Dendritic cell treated with granulocyte-macrophage colony-stimulating factor and Interleukin-4, amounts not matched to agents 40 ng/mL and 50 ng/mL, for 4 days (primary cell): ENCODE measurements at regions not wholly inside any gene's neighbourhood (a gene's known extent, or its start where the extent isn't known, plus 50 kb on each side); places are given as distances from the start of the nearest gene placed in this dataset.

Experiments
- H3K27ac Mint-ChIP-seq: one replicate; pipeline ENCODE4 v1.8.0; 2022; ENCODE audit warnings: mild to moderate bottlenecking, mixed read lengths
- H3K27me3 Mint-ChIP-seq: one replicate; pipeline ENCODE4 v1.8.0; 2022; ENCODE audit warnings: mild to moderate bottlenecking, mixed read lengths
- H3K36me3 Mint-ChIP-seq: one replicate; pipeline ENCODE4 v1.8.0; 2022; ENCODE audit warnings: low read depth, mixed read lengths
- H3K4me1 Mint-ChIP-seq: one replicate; pipeline ENCODE4 v1.8.0; 2022; ENCODE audit warnings: low read depth, mixed read lengths
- H3K4me3 Mint-ChIP-seq: one replicate; pipeline ENCODE4 v1.8.0; 2022; ENCODE audit warnings: mild to moderate bottlenecking, moderate library complexity, mixed read lengths
- H3K9me3 Mint-ChIP-seq: one replicate; pipeline ENCODE4 v1.8.0; 2022; ENCODE audit warnings: mixed read lengths
- intact Hi-C: fragments of 100-400 bp; cut with micrococcal nuclease; formaldehyde crosslinking; loops from one replicate; pipeline ENCODE4 v1.15.0; 2022

DNA sequence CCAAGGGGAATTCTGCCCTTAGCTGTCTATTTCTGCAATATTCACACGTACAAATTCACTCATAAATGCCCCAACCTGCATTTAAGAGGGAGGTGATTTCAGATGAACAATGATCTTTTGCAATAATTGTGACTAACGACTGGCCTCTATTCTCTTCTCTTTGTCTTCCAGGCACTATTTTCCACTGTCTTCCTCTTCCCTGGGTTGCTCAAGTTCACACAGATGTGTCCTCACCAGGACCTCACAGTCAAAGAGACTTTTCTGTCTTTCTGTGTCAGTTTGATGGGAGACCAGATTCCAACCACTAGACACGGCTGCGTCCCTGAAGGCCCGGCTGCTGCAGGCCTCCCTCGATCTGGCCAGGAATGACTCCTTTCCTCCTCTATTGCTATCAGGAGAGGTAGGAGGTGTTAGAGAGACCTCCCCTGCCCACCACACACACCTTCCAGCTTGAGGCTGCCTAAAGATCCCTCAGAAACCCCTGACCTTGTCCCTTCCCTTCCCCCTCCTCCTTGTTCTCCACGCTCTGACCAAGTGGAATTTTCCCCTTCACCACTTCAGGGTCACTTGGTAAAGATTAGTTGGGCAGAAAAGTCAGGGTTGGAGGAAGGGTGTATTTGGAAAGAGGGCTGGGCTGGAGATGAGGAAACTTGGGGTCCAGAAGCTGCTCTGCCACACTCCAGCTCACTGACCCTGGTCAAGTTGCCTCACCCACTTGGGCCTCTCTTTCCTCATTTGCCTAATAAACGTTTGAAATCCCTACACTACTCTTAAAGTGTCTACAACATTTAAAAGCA lies 109.2 kb upstream of the COPS8 start:
- Mint-ChIP-seq H3K36me3 (no peaks in the 10 kb centered on the region), H3K4me3 (no peak overlapping the region), H3K27me3 (peaks cover 31% of the 10 kb centered on the region), H3K9me3 (no peaks in the 10 kb centered on the region), H3K4me1 (peaks cover 52% of the 10 kb centered on the region), H3K27ac (no peak overlapping the region)
- intact Hi-C loops = no loop called here

DNA sequence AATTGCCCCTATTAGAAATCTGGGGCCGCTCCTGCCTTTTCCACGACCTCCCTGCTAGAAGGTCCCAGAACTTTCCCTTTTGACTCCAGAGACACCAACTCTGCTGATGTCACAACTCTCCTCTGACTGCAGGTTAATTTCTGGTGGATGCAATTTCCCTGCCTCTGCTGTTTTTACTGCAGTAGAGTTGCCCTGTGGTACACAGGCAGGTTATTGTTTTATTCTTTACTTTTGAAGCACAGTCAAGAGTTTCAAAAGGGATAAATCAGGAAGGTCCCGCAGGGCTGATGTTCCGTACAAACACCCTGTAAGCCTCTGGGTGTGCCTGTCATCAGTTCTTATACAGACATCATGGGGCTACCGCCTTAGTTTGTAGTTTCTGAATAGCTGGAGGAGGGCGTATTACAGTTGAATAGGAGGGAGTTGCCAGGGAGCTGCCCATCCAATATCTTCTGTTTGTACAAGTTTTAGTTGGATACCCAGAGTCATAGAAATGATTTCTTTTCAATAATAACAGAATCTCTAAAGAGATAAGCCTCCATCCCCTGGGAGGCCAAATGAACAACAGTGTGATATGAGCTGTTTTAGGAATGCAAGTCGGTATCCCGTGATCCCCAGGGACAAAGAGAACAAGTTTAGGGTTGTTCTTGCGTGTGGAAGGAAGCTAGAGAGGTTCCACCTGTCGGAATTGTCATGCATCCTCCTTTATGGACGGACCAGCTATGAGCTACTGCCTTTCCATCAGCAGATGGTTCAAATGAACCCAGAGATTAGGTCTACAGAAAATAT lies 108.4 kb upstream of the COPS8 start:
- Mint-ChIP-seq H3K36me3 (no peaks in the 10 kb centered on the region), H3K4me1 (peaks cover 49% of the 10 kb centered on the region), H3K27me3 (peaks cover 34% of the 10 kb centered on the region), H3K9me3 (peaks cover under 1% of the 10 kb centered on the region), H3K4me3 (no peak overlapping the region), H3K27ac (no peak overlapping the region)
- intact Hi-C loops = no loop called here

DNA sequence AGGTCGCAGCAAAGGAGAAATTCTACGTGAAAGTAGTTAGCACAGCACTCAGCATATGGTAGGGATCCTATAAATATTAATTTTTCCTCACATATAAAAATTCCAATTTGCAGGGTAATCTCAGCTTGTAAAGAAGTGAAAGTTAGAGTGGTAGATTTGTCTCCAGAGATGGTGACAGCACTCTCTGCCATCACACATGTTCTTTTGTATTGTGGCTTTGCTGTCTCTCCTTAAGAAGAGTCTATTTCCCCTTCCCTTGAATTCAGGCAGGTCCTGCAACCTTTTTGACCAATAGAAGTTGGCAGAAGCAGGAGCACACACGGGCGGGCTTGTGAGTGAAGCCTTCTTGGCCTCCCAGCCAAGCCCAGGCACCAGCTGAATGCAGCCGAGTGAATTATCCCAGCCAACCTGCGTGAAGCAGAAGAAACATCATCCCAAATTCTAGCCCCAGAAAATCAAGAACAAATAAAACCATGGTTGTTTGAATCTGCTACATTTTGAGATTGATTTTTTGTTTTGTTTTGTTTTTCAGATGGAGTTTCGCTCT lies 107.8 kb upstream of the COPS8 start:
- intact Hi-C loops = no loop called here
- H3K4me3 Mint-ChIP-seq = no peak overlapping the region
- H3K9me3 Mint-ChIP-seq = peaks cover 7% of the 10 kb centered on the region
- no peak overlapping the region for H3K27ac Mint-ChIP-seq
- H3K4me1 Mint-ChIP-seq = peaks cover 42% of the 10 kb centered on the region
- no peaks in the 10 kb centered on the region for H3K36me3 Mint-ChIP-seq
- peaks cover 31% of the 10 kb centered on the region for H3K27me3 Mint-ChIP-seq

DNA sequence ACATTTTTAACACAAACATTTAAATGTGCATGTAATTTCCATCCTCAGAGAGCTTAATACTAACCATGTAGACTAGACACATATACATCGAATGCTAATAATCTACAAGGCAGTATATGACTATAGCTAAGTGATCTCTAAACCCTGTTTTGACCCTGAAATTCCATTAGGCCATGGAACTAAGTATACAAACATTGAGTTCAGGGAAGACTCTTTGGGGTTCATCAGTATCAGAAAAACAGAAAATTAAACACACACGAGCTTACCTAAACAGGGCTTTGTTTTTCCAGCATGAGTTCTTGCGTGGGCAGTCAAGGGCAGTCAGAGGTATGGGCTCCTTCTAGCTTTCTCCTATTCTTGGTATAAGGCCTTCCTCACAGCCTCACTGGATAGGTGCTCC lies 106.0 kb upstream of the COPS8 start:
- no peak overlapping the region for H3K27ac Mint-ChIP-seq
- no peak overlapping the region for H3K4me3 Mint-ChIP-seq
- peaks cover 28% of the 10 kb centered on the region for H3K27me3 Mint-ChIP-seq
- intact Hi-C loops = no loop called here
- peaks cover 26% of the 10 kb centered on the region for H3K4me1 Mint-ChIP-seq
- peaks cover 17% of the 10 kb centered on the region for H3K9me3 Mint-ChIP-seq
- H3K36me3 Mint-ChIP-seq = no peaks in the 10 kb centered on the region

DNA sequence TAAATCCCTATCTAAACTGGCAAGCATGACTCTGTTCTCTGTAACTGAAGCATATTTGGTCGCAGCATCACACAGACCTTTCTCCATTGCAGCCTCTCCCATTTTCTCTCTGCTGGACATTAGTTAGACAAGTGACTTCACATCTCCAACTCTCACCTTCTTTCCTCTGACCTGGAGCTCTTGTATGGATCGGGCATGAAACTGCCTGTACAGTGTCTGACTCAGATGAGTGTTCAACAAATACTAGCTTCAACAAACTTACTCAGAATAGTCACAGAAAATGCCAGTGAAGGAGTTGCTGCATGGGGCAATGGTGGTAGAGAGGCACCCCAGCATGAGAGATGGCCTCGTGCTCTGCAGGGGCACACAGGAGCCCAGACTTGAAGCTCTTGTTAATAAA lies 104.7 kb upstream of the COPS8 start:
- Mint-ChIP-seq H3K27me3 (peaks cover 25% of the 10 kb centered on the region), H3K9me3 (peaks cover 17% of the 10 kb centered on the region), H3K4me3 (no peak overlapping the region), H3K4me1 (peaks cover 13% of the 10 kb centered on the region), H3K27ac (no peak overlapping the region), H3K36me3 (no peaks in the 10 kb centered on the region)
- intact Hi-C loops = no loop called here

DNA sequence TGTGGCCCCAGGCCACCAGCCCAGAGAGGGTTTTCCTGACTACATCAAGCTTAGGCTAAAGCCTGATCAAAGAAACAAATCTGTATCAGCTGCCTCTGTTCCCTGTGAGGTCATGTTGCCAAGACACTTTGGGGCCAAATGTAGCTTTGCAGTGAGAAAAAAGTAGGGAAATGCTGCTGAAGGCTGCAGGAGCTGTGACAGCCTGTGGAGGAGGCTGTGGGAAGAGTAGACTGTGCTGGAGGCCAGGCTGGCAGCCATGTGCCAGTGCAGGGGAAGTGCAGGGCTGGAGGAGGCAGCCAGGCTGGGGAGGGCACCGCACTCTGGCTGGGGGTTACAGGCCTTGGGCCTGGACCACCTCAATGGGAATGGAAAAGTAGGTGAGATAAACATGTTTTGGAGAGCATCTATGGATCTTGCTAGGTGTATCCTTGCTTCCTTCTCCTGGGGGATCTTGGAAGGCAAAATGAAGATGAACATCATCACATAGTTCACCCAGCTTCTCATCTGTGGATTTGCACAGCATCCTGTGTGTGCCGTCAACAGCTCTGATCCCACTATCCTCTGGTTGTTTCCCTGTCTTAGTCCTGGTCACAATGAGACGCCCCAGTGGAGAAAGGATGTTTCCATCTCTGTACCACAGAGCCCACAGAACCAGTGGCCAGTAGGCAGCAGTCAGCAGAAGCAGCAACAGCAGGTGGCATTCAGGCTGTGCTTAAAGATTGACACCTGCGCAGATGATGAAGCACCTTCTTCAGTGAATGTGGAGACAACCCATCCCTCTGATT lies 103.8 kb upstream of the COPS8 start:
- Mint-ChIP-seq H3K36me3 (no peaks in the 10 kb centered on the region), H3K9me3 (peaks cover 17% of the 10 kb centered on the region), H3K27ac (no peak overlapping the region), H3K4me1 (peaks cover 4% of the 10 kb centered on the region), H3K4me3 (no peak overlapping the region), H3K27me3 (peaks cover 22% of the 10 kb centered on the region)
- intact Hi-C loops = no loop called here

DNA sequence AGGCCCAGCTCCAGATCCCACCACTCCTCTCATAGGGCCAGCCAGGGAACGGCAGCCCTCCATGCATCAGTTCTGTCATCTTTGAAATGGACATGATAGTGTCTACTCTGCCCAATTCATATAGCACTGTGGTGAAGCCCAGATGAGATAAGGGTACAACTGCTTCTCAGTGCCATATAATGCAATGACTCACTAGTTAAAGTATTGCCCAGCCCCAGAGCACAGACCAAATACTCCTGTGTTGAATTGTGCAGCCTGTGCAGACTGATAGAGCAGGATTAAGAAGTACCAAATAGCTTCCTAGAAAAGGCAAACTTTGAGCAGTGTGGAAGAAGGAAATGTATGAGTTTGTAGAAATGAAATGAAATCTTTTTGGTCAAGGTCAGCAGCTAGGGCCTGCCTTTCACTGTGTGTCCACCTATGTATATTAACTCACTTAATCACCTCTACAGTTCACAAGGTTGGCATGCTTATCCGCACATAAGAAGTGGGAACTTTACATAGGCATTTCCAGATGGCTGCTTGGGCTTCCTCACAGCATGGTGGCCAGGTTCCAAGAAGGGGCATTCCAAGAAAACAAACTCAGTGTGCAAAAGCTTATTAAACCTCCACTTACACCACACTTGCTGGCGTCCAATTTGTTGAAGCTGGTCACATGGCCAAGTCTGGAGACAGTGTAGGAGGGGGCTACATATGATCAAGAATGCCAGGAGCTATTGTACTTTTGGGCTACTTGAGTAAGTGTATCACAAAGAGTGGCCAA lies 102.8 kb upstream of the COPS8 start:
- intact Hi-C loops = no loop called here
- Mint-ChIP-seq H3K4me3 (no peak overlapping the region), H3K4me1 (no peaks in the 10 kb centered on the region), H3K9me3 (peaks cover 17% of the 10 kb centered on the region), H3K36me3 (no peaks in the 10 kb centered on the region), H3K27me3 (peaks cover 23% of the 10 kb centered on the region), H3K27ac (no peak overlapping the region)

DNA sequence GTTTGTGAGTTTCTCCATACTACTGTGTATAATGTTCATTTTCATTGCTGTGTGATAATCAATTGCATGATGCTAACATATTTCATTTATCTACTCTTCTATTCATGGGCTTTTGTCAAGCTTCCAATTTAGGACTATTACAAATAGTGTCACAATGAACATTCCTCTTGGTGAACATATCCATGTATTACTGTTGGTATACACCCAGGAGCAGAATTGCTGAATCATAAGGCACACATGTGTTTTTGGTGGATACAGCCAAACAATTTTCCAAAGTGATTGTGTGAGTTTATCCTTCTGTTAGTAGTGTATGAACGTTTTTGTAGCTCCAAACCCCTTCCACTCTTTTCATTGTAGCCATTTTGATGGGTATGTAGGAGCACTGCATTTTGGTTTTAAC lies 101.6 kb upstream of the COPS8 start:
- intact Hi-C loops = no loop called here
- peaks cover 17% of the 10 kb centered on the region for H3K9me3 Mint-ChIP-seq
- no peaks in the 10 kb centered on the region for H3K36me3 Mint-ChIP-seq
- H3K4me1 Mint-ChIP-seq = peaks cover 10% of the 10 kb centered on the region
- no peak overlapping the region for H3K4me3 Mint-ChIP-seq
- H3K27ac Mint-ChIP-seq = no peak overlapping the region
- peaks cover 27% of the 10 kb centered on the region for H3K27me3 Mint-ChIP-seq

DNA sequence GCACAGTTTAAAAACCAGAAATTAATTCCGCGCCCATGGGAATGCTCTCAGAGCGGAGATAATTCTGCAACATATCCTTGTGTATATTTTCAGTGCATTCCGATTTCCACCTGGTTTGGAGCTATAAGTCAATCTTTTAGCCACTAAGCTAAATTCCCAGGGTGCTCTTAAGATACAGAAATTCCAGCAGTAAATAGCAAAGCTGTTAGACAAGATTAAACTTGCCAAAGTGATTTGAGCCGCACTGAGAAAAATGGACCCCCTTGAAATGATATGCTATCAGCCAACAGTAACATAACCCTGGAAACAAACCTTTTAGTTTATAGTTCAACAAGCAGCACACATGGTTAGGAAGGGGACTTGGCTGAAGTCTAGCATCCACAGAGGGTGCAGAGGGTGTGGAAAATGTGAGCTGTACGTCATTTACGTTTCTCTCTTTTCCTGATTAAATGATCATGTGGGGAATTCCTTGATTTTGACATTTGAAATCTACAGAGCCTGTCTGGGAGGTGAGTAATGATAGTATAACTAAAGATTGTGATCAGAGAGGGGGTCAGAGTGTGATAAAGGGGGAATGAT lies 99.8 kb upstream of the COPS8 start:
- peaks cover 17% of the 10 kb centered on the region for H3K9me3 Mint-ChIP-seq
- no peak overlapping the region for H3K4me3 Mint-ChIP-seq
- H3K27ac Mint-ChIP-seq = no peak overlapping the region
- intact Hi-C loops = no loop called here
- H3K36me3 Mint-ChIP-seq = no peaks in the 10 kb centered on the region
- peaks cover 13% of the 10 kb centered on the region for H3K4me1 Mint-ChIP-seq
- peaks cover 22% of the 10 kb centered on the region for H3K27me3 Mint-ChIP-seq

DNA sequence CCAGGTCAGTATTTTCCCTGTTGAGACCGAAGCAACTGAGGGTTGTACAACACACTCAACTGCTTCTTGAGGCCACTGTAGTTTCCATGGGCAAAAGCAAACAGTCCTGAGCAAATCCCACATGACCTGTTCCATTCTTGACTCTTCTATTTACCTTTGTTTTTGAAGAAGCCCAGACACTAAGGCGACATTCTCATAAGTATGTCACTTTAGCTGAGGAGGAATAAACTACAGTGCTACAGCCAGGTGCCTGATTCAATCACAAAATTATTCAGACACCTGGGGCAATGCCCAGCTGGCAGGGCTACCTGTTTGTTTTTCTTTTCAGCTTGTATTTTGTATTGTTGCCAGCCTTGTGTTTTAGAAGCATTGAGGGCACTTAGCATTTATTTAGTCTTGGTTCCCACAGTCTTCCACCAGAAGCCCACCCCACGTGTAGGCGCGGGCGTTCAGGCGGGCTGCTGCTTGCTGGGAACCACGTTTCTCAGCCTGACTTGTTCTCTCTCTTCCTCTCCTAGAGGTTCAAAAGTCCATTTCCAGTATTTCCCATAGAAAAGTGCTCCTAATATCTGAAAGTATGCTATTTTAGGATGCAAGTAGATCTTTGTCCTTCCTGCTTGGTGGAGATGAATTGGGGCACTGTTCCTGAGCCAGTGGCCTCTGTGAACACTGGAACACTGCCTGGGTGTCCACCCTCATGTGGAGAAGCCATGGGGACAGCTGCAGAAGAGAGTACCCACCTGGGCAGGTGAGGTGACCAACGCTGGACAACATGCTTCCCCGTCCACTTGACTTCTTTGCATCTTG lies 99.0 kb upstream of the COPS8 start:
- no peak overlapping the region for H3K27ac Mint-ChIP-seq
- H3K4me3 Mint-ChIP-seq = no peak overlapping the region
- no peaks in the 10 kb centered on the region for H3K36me3 Mint-ChIP-seq
- H3K27me3 Mint-ChIP-seq = peaks cover 24% of the 10 kb centered on the region
- intact Hi-C loops = no loop called here
- peaks cover 13% of the 10 kb centered on the region for H3K4me1 Mint-ChIP-seq
- peaks cover 17% of the 10 kb centered on the region for H3K9me3 Mint-ChIP-seq

DNA sequence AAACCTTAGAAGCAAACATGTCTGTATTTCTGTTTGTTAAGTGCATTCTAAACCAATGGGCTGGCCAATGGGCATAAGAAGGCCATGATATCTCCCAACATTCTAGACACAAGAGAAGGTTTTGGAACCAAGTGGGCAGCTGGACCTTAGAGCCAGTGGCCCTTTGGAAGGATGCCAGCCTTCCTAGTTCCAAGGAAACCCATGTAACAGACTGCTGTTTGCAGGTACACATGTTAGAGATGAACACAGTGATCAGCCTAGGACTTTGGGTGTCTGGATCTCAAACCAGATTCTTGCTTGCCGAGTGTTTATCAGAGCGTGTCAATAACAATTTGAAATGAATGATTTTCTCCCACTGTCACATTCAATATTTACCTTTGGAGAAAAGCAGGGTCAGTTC lies 97.5 kb upstream of the COPS8 start:
- H3K27ac Mint-ChIP-seq = no peak overlapping the region
- H3K36me3 Mint-ChIP-seq = no peaks in the 10 kb centered on the region
- peaks cover 8% of the 10 kb centered on the region for H3K9me3 Mint-ChIP-seq
- H3K4me1 Mint-ChIP-seq = peaks cover 13% of the 10 kb centered on the region
- H3K4me3 Mint-ChIP-seq = no peak overlapping the region
- intact Hi-C loops = no loop called here
- peaks cover 32% of the 10 kb centered on the region for H3K27me3 Mint-ChIP-seq

DNA sequence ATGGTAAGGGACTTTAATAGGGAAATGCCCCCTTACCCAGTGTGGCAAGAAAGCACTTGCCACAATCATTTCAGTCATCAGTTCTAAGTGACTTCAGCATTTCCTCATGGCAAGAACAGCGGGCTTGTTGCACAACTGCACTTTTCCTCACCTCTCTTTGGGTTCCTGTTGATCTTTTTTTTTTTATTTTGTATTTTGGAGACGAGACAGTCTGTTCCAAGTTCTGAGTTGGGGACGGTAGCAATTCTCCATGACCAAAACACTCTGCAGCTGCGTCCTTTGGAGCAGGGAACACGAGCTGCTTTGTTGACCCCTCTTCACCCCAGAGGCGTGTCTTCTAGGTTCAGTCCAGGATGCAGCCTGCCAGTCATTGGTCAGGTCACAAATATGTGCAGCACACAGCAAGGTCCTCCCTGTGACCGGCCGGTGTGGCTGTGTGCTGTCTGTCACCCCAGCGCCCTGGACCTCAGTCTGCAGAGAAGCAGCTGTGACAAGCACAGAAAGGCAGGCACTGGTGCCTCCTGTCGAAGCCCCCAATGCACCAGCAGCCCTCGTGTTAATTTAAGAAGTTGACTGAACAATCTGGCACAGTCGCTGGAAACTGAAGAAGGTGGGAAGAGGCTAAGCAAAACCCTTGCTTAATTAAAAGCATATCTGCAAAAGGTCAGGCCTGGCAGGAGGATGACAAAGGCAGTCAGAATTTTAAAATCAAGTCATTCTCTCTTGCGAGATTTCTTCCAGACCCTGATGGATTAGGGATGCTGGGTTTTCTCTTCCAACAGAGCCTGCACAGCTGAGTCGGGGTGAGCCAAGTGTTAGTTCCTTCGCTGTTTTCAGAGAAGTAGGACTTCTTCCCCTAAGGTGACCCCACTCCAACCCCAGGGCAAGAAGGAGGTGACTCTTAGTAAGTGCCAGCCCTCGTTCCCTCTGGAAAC lies 96.7 kb upstream of the COPS8 start:
- peaks cover 32% of the 10 kb centered on the region for H3K27me3 Mint-ChIP-seq
- H3K4me3 Mint-ChIP-seq = peak overlapping the region; percentile 19
- no peaks in the 10 kb centered on the region for H3K36me3 Mint-ChIP-seq
- no peak overlapping the region for H3K27ac Mint-ChIP-seq
- peaks cover under 1% of the 10 kb centered on the region for H3K9me3 Mint-ChIP-seq
- intact Hi-C loops = no loop called here
- peaks cover 13% of the 10 kb centered on the region for H3K4me1 Mint-ChIP-seq
